ENCODE measurements at regions not wholly inside any gene's neighbourhood (a gene's known extent, or its start where the extent isn't known, plus 50 kb on each side); places are given as distances from the start of the nearest gene placed in this dataset.

GRCh38 chr4:99711657-99712056 lies 54.0 kb upstream of the C4orf54 start:
- in situ Hi-C loops (cut with MboI; ENCODE audit: low sequenced_read_pairs): no loop called here
- Histone ChIP-seq H3K4me2 (ENCODE audit: low read depth, low read length) (no peak overlapping the region), H2BK120ac (ENCODE audit: low read depth, low read length) (peak overlapping the region; percentile 90), H3K23ac (ENCODE audit: low read depth, low read length) (no peak overlapping the region), H2AK9ac (replicated peaks; ENCODE audit: low read depth, low read length, poor library complexity) (no peak overlapping the region), H4K91ac (ENCODE audit: insufficient read depth, low read depth, low read length) (peak overlapping the region; percentile 73), H4K5ac (ENCODE audit: low read depth, low read length) (peak overlapping the region; percentile 94; the same call in 1 of the 2 replicates), H2AFZ (replicated peaks; ENCODE audit: low read length, poor library complexity) (no peak overlapping the region), H3K36me3 (ENCODE audit: control insufficient read depth, insufficient read depth, low read length) (no peaks in the 10 kb centered on the region), H2BK20ac (ENCODE audit: low read depth, low read length) (peak overlapping the region; percentile 89), H4K20me1 (ENCODE audit: insufficient read depth, low read length) (no peaks in the 10 kb centered on the region), H3K9me3 (ENCODE audit: control insufficient read depth, insufficient read depth, low read length) (no peaks in the 10 kb centered on the region), H3K56ac (ENCODE audit: extremely low read depth, insufficient read depth, low read length) (no peak overlapping the region; the same call in 1 of the 2 replicates), H3K79me1 (ENCODE audit: low read depth in 1 of 2, low read length in 2 of 2) (no peaks in the 10 kb centered on the region), H2BK5ac (ENCODE audit: low read depth, low read length, poor library complexity, severe bottlenecking) (peak overlapping the region; percentile 57), H2AK5ac (ENCODE audit: low read depth, low read length) (peak overlapping the region; percentile 62; the same call in 1 of the 2 replicates), H3K4ac (ENCODE audit: low read depth, low read length) (peak overlapping the region; percentile 93), H3K4me1 (ENCODE audit: control insufficient read depth, insufficient read depth, low read length) (peaks cover 6% of the 10 kb centered on the region), H3K4me3 (ENCODE audit: insufficient read depth, low read depth, low read length) (no peak overlapping the region), H2BK15ac (ENCODE audit: low read depth, low read length) (peak overlapping the region; percentile 69; the same call in 2 of the 3 replicates), H3K27ac (ENCODE audit: insufficient read depth, low read length) (peak overlapping the region; percentile 28), H3K9ac (ENCODE audit: low read depth, low read length) (no peak overlapping the region), H4K8ac (ENCODE audit: low read depth in 2 of 2, low read length in 2 of 2) (peak overlapping the region; percentile 31 to 68; a peak in 3 of 4 replicates), H3K27me3 (ENCODE audit: control insufficient read depth, insufficient read depth, low read length) (no peaks in the 10 kb centered on the region), H3K14ac (replicated peaks; ENCODE audit: low read depth, low read length) (peak overlapping the region; percentile 84; the same call in 1 of the 2 replicates), H3K18ac (ENCODE audit: low read depth, low read length) (peak overlapping the region; percentile 96), H3K9me1 (ENCODE audit: insufficient read depth, low read length) (peaks cover 6% of the 10 kb centered on the region; the same call in 1 of the 2 replicates)
- DNase-seq (no peak), ATAC-seq (ENCODE audit: low read depth) (no peak)
- TF ChIP-seq, protein P1, sequence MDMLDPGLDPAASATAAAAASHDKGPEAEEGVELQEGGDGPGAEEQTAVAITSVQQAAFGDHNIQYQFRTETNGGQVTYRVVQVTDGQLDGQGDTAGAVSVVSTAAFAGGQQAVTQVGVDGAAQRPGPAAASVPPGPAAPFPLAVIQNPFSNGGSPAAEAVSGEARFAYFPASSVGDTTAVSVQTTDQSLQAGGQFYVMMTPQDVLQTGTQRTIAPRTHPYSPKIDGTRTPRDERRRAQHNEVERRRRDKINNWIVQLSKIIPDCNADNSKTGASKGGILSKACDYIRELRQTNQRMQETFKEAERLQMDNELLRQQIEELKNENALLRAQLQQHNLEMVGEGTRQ (IDR thresholded peaks at IDR 0.05; ENCODE audit: low read depth, low read length): no peak
- no peak for TF ChIP-seq MAFK (IDR thresholded peaks at IDR 0.05; ENCODE audit: low read depth, low read length)
- no peak for TF ChIP-seq BHLHE40 (IDR thresholded peaks at IDR 0.05; ENCODE audit: low read depth, low read length)
- no peak for TF ChIP-seq MAZ (IDR thresholded peaks at IDR 0.05; ENCODE audit: borderline replicate concordance, low read depth, low read length)
- no peak for TF ChIP-seq RCOR1 (IDR thresholded peaks at IDR 0.05; ENCODE audit: insufficient replicate concordance, low read length)
- no peak for TF ChIP-seq SMC3 (IDR thresholded peaks at IDR 0.05; ENCODE audit: low read depth, low read length)
- TF ChIP-seq, protein P2, sequence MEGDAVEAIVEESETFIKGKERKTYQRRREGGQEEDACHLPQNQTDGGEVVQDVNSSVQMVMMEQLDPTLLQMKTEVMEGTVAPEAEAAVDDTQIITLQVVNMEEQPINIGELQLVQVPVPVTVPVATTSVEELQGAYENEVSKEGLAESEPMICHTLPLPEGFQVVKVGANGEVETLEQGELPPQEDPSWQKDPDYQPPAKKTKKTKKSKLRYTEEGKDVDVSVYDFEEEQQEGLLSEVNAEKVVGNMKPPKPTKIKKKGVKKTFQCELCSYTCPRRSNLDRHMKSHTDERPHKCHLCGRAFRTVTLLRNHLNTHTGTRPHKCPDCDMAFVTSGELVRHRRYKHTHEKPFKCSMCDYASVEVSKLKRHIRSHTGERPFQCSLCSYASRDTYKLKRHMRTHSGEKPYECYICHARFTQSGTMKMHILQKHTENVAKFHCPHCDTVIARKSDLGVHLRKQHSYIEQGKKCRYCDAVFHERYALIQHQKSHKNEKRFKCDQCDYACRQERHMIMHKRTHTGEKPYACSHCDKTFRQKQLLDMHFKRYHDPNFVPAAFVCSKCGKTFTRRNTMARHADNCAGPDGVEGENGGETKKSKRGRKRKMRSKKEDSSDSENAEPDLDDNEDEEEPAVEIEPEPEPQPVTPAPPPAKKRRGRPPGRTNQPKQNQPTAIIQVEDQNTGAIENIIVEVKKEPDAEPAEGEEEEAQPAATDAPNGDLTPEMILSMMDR (conservative IDR thresholded peaks at IDR 0.05; ENCODE audit: low read depth, low read length): no peak
- TF ChIP-seq POLR2A (IDR thresholded peaks at IDR 0.05; ENCODE audit: low read depth, low read length): no peak
- TF ChIP-seq ELK1 (IDR thresholded peaks at IDR 0.05; ENCODE audit: borderline replicate concordance, low read depth, low read length): no peak
- no peak for TF ChIP-seq RFX5 (IDR thresholded peaks at IDR 0.05; ENCODE audit: low read depth, low read length)
- no peak for TF ChIP-seq NFE2L2 (IDR thresholded peaks at IDR 0.05; ENCODE audit: low read depth, low read length)
- no peak for TF ChIP-seq CEBPB (IDR thresholded peaks at IDR 0.05; ENCODE audit: low read depth, low read length)
- intact Hi-C loops (cut with micrococcal nuclease): loop anchor here (5.0 kb wide), 1 partner anchor 149 kb away; the partner anchor contains the start of gene TRMT10A
- dilution Hi-C loops (cut with HindIII; ENCODE audit: low sequenced_read_pairs, unreplicated experiment): no loop called here
- ChIA-PET POLR2A (ENCODE audit: unreplicated experiment) (no interaction called here), CTCF (no interaction called here)
- no CpG with 5 or more reads among the region's 2 CpGs for WGBS, 2 experiments (ENCODE audit: extremely low coverage in 2 of 2, insufficient read length in 1 of 2)
- no TSS peak for BruUV-seq (replicated peaks)

Measured in IMR-90 (cell line).